ENCODE measurements at regions not wholly inside any gene's neighbourhood (a gene's known extent, or its start where the extent isn't known, plus 50 kb on each side); places are given as distances from the start of the nearest gene placed in this dataset.
"Not testable (repeated sequence)": the region's sequence is repeated elsewhere in the genome, so short reads cannot be mapped to it uniquely, and the experiment has no call there.

- DNase-seq (ENCODE audit: low read depth) = no peak
- no peak overlapping the region for H3K4me3 ChIP-seq (ENCODE audit: low read depth, low read length)
- no peak for TF ChIP-seq CTCF (IDR thresholded peaks at IDR 0.05; ENCODE audit: low read depth, low read length, missing control alignments)
These were observed 215.7 kb downstream of the BAMBI start for GRCh38 chr10:28892818-28893547.

GRCh38 chr10:28894146-28894545, 216.8 kb downstream of the BAMBI start:
- no peak for TF ChIP-seq CTCF (IDR thresholded peaks at IDR 0.05; ENCODE audit: low read depth, low read length, missing control alignments)
- no peak overlapping the region for H3K4me3 ChIP-seq (ENCODE audit: low read depth, low read length)

GRCh38 chr10:28895671-28896070, 218.3 kb downstream of the BAMBI start:
- H3K4me3 ChIP-seq (ENCODE audit: low read depth, low read length); DNase-seq (ENCODE audit: low read depth): not testable (repeated sequence)

More at GRCh38 chr10:28894146-28894545, 216.8 kb downstream of the BAMBI start:
- no peak for DNase-seq (ENCODE audit: low read depth)

GRCh38 chr10:28896791-28897409, 219.6 kb downstream of the BAMBI start:
- not testable (repeated sequence) for DNase-seq (ENCODE audit: low read depth); H3K4me3 ChIP-seq (ENCODE audit: low read depth, low read length)

GRCh38 chr10:28897617-28898464, 220.5 kb downstream of the BAMBI start:
- TF ChIP-seq CTCF (IDR thresholded peaks at IDR 0.05; ENCODE audit: low read depth, low read length, missing control alignments) = no peak
- DNase-seq (ENCODE audit: low read depth) = no peak
- no peak overlapping the region for H3K4me3 ChIP-seq (ENCODE audit: low read depth, low read length)

GRCh38 chr10:28902215-28902614, 224.9 kb downstream of the BAMBI start:
- DNase-seq (ENCODE audit: low read depth) = no peak
- TF ChIP-seq CTCF (IDR thresholded peaks at IDR 0.05; ENCODE audit: low read depth, low read length, missing control alignments) = no peak
- no peak overlapping the region for H3K4me3 ChIP-seq (ENCODE audit: low read depth, low read length)

GRCh38 chr10:28903063-28903462, 225.7 kb downstream of the BAMBI start:
- TF ChIP-seq CTCF (IDR thresholded peaks at IDR 0.05; ENCODE audit: low read depth, low read length, missing control alignments) = no peak
- no peak overlapping the region for H3K4me3 ChIP-seq (ENCODE audit: low read depth, low read length)
- DNase-seq (ENCODE audit: low read depth) = no peak
